NK-92 (cell line): ENCODE measurements at regions not wholly inside any gene's neighbourhood (a gene's known extent, or its start where the extent isn't known, plus 50 kb on each side); places are given as distances from the start of the nearest gene placed in this dataset.

ENCODE experiments used
- DNase-seq: peaks from one replicate; lab custom pipeline; 2025; ENCODE audit not compliant: unreplicated experiment; lab: John Stamatoyannopoulos, UW

GRCh38 chr5:68738841-68739240, 355.0 kb upstream of the SLC30A5 start:
- no peak for DNase-seq

DNA sequence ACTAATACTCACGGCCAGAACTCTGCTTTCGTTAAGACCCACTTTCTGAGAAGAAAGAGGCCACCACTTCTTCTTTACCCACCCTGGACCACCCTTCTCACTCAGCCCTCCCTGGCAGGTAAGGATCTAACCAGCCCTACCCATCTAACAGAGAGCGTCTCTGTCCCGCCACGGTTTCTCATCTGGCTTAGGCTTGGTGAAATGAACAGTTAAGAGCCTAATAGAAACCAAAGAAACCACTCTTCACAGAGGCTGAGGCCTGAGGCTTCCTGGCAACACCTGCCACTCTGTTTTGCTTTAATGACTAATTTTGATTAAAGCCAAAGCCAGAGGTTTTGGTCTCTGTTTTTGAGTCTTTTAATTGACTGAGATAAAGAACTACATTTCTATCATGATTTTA, 354.1 kb upstream of the SLC30A5 start:
- no peak for DNase-seq

GRCh38 chr5:68740226-68740910, 353.4 kb upstream of the SLC30A5 start:
- no peak for DNase-seq

- DNase-seq, result no peak
These were observed 349.6 kb upstream of the SLC30A5 start for GRCh38 chr5:68744206-68744605.

DNA sequence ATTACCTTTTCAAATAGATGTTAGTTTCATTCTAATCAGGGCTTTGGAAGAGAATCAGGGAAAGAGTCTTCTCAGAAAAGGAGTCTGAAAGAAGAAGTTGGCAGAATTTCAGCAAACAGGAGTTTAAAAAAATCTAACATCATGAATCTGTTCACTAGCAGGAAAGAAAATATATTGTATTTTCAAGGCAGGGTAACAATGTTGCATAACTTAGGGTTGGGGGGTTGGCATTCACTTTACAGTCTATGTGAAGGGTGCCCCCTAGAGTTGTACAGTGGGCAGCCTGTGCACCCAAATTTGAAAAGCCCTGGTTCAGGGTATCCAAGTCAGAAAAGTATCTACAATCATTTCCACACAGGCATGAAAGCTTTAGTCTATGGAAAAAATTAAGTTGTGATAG, 348.4 kb upstream of the SLC30A5 start:
- no peak for DNase-seq

GRCh38 chr5:68746220-68746619, 347.6 kb upstream of the SLC30A5 start:
- no peak for DNase-seq

DNA sequence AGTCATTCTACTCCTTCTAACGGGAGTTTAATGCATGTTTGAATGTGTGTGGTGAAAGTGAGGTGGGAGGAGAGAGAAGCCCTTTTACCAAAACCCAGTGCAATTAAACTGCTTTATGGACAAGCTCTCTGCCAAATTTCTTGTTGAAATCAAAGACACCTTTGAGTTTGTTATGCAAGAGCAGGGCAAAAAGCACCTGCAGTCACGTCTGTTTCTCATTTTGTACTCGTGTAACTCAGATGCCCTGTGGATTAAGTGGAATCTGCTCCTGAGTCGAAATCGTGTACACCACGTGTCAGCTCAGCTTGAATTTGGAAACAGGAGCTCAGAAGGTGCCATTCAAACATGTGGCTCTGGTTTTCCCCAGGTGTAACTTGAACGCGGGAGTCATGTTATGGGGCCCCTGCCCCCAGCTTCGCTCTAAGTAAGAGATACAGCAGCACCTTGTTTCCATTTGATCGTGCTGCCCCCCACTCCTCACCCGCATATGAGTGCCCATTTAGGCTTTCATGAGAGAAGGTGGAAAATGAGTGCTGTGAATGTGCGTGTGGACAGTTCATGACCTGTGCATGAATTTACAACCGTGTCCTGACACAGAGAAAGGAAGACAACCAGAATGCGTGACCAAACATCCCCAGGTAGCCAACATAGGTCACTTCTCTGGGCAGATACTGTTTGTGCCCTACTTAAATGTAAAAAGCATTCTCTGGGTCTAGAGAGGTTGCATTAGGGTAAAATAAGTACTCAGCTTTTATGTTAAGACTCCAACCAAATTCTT, 347.0 kb upstream of the SLC30A5 start:
- DNase-seq, result no peak

DNA sequence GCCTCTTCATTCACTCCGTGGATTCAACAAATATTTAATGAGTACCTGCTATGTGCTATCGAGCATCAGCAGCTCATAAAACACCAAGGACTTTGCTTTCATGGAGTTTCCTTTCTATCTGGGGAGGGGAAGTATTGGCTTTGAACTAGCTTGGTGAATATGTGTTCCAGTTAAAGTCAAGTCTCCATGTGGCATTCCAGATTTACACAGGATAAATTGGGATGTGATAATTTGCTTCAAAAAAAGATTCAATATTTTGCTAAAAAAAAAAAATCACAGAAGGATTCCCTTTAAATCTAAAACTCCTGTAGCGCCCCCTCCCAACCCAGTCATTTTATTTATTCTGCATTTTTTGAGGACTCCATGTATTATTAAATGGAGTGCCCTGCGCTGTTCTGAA, 346.3 kb upstream of the SLC30A5 start:
- DNase-seq, result no peak

GRCh38 chr5:68748101-68748500, 345.7 kb upstream of the SLC30A5 start:
- DNase-seq, result no peak

- DNase-seq, result no peak
These were observed 344.7 kb upstream of the SLC30A5 start for GRCh38 chr5:68749077-68749476.

DNA sequence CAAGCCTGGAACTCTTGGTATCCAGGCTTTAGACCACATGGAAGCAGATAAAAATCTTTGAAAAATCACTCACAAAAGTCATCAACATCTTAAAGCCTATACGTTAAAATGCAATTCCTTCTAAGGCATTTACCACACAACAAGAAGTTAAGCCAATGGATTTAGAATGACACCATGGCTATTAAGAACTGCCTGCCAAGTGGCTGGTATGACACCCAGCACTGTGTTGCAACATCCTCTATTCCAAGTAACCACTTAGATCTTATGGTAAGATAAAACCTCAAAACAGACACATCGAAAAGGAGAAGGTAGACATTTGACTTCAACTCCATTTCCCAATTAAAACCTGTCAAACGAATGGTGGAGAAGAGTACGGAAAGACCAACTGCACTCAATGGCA, 344.2 kb upstream of the SLC30A5 start:
- DNase-seq, result no peak

DNA sequence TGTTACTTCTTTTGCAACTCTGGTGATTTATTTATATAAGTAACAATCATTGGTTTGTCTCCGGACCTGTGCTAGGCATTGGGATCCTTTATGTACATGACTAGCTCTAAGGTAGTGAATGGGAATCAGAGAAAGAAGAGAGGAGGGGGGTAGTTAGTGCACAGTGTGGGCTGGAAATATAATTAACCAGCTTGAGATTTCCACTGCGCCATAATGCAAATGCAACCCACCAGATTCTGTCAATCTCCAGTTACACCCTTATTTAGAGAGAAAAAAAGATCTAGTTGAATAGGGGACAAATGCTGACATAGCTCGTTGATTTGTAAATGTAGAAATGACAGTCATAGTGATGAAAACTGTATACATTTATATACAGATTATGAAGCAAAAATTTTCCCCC, 342.2 kb upstream of the SLC30A5 start:
- no peak for DNase-seq

DNA sequence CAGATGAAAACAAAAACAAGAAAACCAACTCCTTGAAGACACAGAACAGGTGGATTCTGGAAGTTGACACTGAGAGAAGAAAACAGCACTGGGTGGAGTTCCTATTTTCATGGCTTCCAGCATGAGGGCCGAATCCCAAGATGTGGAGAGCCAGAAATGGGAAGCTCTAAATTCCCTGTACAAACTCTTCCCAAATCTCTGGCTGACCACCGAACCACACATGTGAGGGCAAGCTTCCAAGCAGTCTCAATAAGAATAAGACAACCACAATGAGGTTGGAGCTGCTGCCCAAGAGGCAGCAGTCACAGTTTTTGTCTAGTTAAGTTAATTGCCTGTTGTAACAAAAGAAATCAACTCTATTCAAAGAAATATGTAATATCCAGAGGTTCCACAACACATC, 339.3 kb upstream of the SLC30A5 start:
- no peak for DNase-seq

GRCh38 chr5:68755293-68755692, 338.5 kb upstream of the SLC30A5 start:
- DNase-seq, result no peak

- DNase-seq, result no peak
These were observed 336.8 kb upstream of the SLC30A5 start for GRCh38 chr5:68757006-68757405.

GRCh38 chr5:68757626-68758212, 336.1 kb upstream of the SLC30A5 start:
- no peak for DNase-seq

DNA sequence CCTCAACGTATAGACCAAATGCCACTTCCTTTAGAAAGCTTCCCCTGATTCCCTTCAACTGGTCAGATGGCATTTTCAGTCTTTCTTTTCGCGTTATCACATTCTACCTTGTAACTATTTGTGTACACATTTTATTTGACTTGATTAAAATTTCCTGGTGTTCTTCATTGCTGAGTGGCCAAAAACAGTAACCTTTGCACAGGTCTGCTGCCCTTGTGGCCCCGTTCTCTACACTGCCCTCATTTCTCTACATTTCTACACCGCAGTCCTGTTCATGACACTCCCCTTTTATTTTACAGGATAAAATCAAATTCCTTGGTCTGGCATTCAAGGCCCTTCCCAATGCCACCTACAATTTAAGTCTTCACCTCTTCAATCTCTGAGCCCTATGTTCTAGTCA, 334.2 kb upstream of the SLC30A5 start:
- no peak for DNase-seq

DNA sequence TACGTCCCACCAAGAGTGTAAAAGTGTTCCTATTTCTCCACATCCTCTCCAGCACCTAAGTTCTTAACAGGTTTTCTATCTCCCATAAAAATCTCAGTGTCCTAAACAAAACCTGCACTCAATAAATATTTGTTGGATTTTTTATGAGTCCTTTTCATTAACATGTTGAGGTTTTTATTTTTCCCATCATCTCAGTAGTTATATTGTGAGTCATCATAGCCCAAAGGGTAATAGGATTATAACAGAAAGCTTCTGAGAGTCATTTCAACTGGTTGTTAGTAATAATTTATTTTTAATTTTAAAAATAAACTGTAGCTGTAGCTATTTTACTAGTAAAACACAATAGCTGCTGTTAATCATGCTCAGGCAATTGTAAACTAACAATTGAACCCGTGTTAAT, 331.6 kb upstream of the SLC30A5 start:
- no peak for DNase-seq

DNA sequence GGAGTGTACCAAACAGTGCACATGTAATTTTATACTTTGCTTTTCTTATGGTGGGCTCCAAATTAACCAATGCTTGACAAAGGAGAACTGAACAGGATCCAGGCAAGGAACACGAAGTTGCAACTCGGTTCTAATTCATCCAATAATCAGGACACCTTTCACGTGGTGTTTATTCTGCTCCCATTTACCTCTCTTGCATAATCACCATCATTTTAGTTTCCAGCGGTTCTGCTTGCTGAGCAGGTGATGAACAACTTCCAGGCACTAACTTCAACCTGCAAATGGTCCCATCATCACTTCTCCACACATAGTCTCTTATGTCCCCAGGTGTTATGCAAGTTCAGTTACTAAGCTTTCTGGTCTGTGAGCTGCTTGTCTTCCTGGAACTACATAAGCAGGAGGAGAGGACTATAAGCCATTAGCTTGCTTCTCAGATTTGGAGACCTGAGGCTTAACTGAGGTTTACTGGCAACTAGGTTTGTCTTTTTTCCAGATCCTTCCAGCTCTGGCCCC, 326.8 kb upstream of the SLC30A5 start:
- no peak for DNase-seq

GRCh38 chr5:68770551-68770950, 323.3 kb upstream of the SLC30A5 start:
- DNase-seq, result no peak

DNA sequence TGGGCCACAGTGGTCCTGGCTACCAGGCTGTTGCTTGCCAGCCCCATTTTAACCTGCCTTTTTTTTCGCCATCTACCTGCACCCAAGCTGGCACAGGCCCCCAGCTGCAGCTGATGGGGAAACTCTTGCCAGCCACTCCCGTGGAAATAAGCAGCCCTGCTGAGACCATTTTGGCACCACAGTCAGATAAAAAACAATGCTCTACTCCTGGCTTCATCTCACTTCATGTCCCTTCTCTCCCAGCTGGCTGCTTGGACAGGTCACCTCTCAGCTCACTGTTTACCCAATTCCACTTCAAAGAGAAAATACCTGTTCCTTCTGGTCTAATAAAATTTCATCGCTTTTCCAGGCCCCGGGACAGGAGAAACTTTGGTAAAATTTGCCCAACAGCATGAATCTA, 322.6 kb upstream of the SLC30A5 start:
- DNase-seq, result no peak

GRCh38 chr5:68771732-68772131, 322.1 kb upstream of the SLC30A5 start:
- no peak for DNase-seq
